Stimulated activated CD4-positive, alpha-beta T cell treated with anti-CD3 and anti-CD28 coated beads, TNF-alpha, amount 100 ng/mL, for 48 hours (primary cell): ENCODE measurements at regions not wholly inside any gene's neighbourhood (a gene's known extent, or its start where the extent isn't known, plus 50 kb on each side); places are given as distances from the start of the nearest gene placed in this dataset.
"Not testable (repeated sequence)": the region's sequence is repeated elsewhere in the genome, so short reads cannot be mapped to it uniquely, and the experiment has no call there.

Experiments used
- DNase-seq, 3 donors: peaks; one replicate each; pipeline ENCODE4 v3.0.0-alpha.2; 2020; ENCODE audit warnings: low read depth in 3 of 3

DNA sequence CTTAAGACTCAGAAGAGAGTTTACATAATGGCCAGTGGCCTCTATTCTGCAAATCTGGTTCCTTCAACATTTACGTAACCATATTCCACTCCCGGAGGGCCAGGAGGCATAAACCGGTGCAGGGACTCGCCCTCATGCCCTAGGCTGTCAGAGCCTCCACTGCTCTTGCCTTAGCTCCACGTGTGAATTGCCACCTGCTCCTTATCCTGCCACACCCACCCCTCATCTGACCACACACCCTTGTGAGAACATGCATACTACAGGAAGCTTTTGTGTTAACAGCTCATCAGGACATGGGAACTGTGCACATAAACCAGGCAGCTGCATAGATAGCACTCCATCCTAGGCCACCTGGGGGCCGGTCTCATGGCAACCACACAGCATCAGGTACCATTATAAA lies 146.7 kb upstream of the PFKP start:
- no peak for DNase-seq

DNA sequence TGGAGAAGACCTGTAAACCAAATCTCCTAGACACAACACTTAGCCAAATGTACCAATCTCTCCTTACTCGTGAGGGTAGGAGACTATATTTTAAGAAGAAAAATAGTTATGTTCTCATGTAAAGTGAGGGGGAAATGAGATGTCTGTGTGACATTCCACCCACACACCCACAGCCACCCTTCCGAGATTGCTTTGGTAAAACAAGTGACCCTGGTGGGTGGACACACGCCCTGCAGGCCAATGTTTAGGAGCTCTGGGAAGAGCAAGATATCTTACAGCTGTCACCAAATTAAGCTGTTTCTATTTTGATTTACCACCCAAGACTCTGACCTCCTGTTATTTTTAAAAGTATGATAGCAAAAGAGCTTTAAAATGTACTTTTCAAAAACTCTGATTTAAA lies 147.2 kb upstream of the PFKP start:
- no peak for DNase-seq

DNA sequence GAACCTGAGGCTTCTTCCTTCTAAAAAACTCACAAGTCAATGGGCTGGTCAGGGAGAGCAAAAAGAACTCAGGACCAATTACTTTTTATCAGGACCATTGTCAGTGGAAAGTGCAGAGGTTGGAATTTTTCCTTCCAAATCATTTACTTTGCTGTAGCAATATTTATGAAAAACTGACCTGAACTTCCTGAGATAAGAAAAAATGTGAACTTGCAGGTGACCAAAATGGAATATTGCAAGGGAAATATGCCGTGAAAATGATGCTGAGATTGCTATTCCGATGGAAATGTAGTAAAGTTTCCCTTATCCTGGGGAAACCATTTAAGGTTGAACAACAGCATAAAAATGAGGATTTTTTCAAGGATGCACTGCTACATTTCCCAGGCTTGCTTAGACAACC lies 148.3 kb upstream of the PFKP start:
- no peak for DNase-seq

DNA sequence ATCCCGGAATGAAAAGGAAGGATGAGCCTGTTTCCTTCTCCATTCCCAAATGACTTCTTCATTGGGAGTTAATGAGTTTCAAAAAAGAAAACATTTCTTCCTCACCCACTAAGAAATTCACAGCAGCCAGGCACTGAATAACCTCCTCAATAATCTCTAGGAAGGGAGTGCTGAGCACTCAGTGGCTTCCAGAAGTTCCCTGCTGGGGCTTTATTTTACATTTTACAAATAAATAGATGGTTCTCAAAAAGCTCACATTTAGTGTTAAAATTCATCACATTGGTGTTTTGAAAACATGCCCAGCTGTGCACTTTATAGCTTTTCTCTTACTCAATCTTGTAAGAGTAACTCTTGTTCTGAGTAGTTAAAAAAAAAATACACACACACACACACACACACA lies 148.9 kb upstream of the PFKP start:
- no peak for DNase-seq

DNA sequence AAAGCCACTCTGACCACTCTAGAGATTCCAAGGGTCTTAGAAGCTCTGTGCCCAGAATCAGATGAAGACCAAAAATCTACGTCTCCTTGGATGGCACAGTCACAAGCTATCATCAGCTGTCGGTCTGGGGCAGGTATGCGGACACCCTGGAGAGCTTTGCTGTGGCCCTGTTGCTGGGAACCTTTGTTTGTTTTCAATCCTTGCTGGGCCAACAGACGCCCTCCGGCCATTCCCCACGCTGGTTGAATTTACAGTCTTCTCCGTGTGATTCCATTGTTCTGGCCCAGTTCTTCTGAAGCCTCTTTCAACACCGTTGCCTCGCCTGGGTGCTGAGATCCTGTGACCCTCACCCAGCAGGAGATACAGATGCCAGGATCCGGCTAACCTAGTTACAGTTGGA lies 149.4 kb upstream of the PFKP start:
- no peak for DNase-seq

DNA sequence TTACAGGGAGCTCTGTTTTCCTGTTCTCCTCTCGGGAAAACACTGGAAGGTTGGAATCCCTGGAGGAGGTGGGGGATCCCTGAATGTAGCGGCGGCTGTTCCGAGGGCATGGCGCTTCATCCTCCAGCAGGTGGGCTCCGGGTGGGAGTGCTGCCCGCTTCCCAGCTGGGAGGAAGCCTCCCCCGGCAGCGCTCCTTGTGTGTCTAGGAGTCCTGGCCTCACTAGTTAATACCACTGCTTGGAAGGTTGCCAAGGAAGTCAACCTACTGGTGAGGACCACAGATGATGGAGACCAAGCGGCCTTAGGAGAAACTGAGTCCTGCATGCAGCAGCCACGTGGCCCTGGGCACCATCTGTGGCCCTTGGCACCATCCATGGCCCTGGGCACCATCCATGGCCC lies 151.9 kb upstream of the PFKP start:
- DNase-seq: no peak

- no peak for DNase-seq
Measured at GRCh38 chr10:2914741-2915140, 152.6 kb upstream of the PFKP start.

DNA sequence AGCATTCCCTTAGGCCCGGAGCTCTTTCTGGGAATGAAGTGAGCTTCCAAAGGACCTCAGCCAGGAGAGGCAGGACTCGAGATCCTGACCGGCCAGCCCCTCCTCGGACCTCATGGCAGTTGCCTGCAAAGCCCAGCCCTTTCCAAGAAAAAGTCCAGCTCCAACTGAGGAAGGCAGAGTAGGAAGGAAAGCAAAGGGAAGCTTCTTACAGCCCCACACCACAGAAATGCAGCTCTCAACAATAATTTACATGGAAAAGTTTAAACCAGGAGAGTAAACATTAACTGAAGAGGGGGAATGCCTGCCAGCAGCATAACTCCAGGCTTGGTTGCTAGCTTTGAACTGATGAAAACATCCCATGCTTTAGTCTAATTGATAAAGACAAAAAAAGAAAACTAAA lies 153.9 kb upstream of the PFKP start:
- DNase-seq: no peak

DNA sequence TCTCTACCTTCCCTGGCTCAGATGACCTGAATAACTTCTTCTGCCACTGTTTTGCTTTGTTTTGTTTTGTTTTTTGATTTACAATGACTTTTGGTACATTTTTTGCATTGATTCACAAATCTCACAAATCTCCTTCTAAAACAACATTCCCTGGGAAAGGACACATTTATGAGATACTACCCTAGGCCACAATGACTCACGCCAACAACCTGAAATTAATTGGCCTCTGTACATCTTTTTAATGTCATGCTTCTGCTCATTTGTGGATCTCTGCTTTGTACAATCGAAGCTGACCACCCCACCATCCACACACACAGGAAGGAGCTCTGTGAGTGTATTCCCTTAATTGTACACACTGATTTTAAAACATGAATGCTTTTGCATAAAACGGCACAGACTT lies 156.7 kb upstream of the PFKP start:
- DNase-seq: no peak

DNA sequence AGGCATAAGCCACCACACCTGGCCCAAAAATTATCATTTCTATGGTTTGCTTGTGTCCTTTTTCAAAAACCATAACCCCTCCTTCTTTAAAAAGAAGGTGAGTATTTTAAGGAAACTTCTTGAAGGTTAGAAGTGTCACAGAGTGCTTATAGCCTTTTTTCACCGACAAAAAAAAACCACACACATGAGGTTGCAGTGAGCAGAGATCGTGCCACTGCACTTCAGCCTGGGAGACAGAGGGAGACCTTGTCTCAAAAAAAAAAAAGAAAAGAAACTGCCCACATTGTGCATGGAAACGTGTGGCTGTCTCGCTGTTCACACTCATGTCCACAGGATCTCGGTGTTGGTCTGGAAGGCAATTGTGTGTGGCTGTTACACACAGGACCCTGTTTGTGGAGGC lies 157.4 kb upstream of the PFKP start:
- no peak for DNase-seq

DNA sequence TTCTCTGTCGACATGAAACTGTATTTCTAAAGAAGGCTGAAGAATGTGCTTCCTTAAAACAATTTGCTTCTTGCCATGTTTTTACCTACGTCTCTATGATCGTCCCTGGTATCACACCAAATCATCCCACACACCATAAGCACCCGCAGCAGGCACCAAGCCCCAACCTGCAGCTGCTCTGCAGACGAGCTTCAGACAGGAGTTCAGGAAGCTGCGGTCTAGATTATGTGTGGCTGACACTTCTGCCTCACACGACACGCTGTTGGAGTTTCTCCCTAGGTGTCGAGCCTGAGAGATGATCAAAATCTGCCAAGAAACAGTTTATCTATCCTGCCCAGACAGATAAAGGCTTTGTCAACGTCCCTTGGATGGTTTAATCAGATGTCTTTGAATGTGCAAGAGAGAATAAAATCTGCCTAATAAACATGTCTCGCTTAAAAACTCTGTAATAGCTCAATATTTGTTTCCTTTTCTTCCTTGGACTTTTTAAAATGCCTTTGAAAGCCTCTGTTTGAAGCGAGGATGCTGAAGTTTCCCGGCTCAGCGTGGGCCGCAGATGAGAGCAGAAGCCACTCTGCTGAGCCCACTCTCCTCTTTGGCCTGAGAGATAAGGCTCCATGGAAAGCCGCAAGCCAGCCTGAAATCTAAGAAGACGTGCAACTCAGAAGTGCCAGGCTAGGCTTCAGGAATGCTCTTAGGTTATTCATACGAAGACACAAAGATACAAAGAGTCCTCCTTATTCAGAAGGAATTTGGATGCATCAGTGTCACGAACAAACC lies 158.3 kb upstream of the PFKP start:
- peak in 1 of 3 donors; percentile 4 for DNase-seq

- DNase-seq: no peak
Measured at GRCh38 chr10:2906974-2907373, 160.4 kb upstream of the PFKP start.

DNA sequence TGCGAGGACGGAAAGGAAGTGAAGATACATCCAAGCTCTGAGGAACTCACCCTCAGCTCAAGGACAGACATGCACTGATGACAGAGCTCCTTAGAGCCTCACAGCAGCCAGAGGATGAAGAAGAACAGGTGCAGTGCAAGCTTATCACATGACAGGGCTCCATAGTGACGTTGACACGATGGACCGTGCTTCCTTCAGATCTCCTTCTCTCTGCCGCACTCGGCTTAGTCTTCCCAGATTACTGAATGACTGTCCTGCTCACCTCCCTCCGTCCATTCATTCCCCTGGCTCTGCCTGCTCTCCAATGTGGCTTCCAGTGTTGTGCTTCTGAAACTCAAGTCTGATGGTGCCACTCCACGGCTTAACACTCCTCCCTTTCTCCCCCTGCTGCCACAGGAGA lies 161.5 kb upstream of the PFKP start:
- no peak for DNase-seq

DNA sequence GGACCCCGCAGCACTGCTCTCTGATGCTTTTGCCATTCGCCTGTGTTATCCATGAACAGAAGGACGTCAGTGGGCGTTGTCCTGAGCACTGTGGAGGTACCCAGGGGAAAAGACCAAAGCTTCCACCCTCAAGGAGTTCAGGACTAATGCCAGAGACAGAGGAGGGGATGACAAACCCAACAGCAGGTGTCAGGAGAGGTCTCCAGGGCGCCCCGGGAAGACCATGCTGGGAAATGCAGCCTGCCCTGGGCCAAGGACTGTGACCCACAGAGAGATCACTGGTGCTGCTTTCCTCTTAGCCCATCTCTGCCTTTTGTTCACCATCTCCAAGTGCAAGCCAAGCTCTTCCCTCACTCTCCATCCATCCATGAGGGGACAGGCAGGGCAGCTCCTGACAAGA lies 166.8 kb upstream of the PFKP start:
- DNase-seq: no peak

DNA sequence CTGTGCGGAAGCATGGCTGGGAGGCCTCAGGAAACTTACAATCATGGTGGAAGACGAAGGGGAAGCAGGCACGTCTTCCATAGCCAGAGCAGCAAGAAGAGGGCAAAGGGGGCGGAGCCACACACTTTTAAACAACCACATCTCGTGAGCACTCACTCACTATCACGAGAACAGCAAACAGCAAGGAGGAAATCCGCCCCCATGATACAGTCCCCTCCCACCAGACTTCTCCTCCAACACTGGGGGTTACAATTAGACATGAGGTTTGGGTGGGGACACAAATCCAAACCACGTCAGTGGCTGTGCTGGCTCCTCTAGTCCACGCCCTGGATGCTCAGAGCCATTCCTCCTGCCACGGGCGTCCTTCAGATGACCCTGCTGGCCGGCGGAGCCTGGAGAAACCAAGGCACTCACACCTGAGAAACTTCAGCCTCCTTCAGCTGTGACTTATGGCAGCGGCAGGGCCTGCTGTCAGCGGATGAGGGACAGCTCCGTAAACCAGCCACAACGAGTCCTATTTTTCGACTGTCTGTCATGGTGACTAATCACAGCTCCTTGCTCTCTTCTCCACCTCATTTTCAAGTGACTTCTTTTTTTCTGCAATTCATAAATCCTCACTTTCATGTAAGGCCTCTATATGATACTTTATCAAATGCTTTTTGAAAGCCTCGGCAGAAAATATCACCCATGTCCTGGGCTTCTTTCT lies 167.9 kb upstream of the PFKP start:
- no peak for DNase-seq

GRCh38 chr10:2898509-2898860 lies 168.9 kb upstream of the PFKP start:
- no peak for DNase-seq

- DNase-seq: peak in 2 of 3 donors; percentile 2 to 26
Measured at GRCh38 chr10:2897619-2898508, 169.5 kb upstream of the PFKP start.

DNA sequence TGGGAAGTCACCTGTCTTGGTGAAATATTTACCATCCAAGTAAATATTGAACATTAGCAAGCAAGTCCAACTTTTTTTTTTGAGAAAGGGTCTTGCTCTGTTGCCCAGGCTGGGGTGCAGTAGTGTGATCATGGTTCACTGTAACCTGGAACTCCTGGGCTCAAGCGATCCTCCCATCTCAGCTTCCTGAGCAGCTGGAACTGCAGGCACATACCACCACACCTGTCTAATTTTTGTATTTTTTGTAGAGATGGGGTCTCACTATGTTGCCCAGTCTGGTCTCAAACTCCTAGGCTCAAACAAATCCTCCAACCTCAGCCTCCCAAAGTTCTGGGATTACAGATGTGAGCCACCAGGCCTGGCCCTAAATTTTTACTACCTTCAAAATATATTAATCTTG lies 171.0 kb upstream of the PFKP start:
- not testable (repeated sequence) for DNase-seq

GRCh38 chr10:2895594-2896196 lies 171.7 kb upstream of the PFKP start:
- no peak for DNase-seq

GRCh38 chr10:2893991-2894390 lies 173.4 kb upstream of the PFKP start:
- DNase-seq: no peak

DNA sequence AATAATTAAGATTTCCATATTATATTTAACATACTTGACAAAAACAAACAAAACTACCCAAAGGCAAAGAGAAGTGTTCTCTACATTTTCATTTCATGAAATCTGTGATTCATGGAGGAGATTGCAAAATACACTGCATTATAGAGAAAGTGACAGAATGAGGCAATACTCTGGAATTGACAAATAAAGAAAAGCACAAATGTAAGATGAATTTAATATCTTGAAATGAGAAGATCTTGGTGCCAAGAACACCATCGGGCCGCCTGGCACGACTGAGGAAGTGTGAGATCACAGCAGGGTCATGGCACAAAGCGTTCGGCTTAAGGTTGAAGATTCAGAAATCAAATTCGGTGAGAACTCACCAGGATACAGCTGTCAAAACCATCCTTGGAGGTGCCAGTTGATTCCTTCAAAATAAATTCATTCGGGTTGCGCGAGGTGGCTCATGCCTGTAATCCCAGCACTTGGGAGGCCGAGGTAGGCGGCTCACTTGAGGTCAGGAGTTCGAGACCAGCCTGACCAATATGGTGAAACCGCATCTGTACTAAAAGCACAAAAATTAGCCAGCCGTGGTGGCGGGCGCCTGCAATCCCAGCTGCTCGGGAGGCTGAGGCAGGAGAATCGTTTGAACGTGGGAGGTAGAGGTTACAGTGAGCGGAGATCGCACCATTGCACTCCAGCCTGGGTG lies 174.0 kb upstream of the PFKP start:
- DNase-seq: no peak

- DNase-seq: no peak
Measured at GRCh38 chr10:2891770-2892124, 175.6 kb upstream of the PFKP start.
